ENCODE measurements at regions not wholly inside any gene's neighbourhood (a gene's known extent, or its start where the extent isn't known, plus 50 kb on each side); places are given as distances from the start of the nearest gene placed in this dataset.
"Not testable (repeated sequence)": the region's sequence is repeated elsewhere in the genome, so short reads cannot be mapped to it uniquely, and the experiment has no call there.

GRCh38 chr9:129432297-129433154 lies 188.4 kb downstream of the C9orf50 start:
- TF ChIP-seq CTCF (IDR thresholded peaks at IDR 0.05; ENCODE audit: low read depth, low read length) = no peak
- H3K4me3 ChIP-seq (ENCODE audit: low read depth, low read length) = no peak overlapping the region

GRCh38 chr9:129430940-129431643 lies 189.8 kb downstream of the C9orf50 start:
- no peak overlapping the region for H3K4me3 ChIP-seq (ENCODE audit: low read depth, low read length)
- no peak for TF ChIP-seq CTCF (IDR thresholded peaks at IDR 0.05; ENCODE audit: low read depth, low read length)

- TF ChIP-seq CTCF (IDR thresholded peaks at IDR 0.05; ENCODE audit: low read depth, low read length) = no peak
- no peak overlapping the region for H3K4me3 ChIP-seq (ENCODE audit: low read depth, low read length)
Measured at GRCh38 chr9:129428864-129429577, 191.9 kb downstream of the C9orf50 start.

- no peak overlapping the region for H3K4me3 ChIP-seq (ENCODE audit: low read depth, low read length)
- no peak for TF ChIP-seq CTCF (IDR thresholded peaks at IDR 0.05; ENCODE audit: low read depth, low read length)
Measured at GRCh38 chr9:129427149-129427548, 193.8 kb downstream of the C9orf50 start.

- not testable (repeated sequence) for H3K4me3 ChIP-seq (ENCODE audit: low read depth, low read length)
Measured at GRCh38 chr9:129423755-129424154, 197.1 kb downstream of the C9orf50 start.

- no peak overlapping the region for H3K4me3 ChIP-seq (ENCODE audit: low read depth, low read length)
- no peak for TF ChIP-seq CTCF (IDR thresholded peaks at IDR 0.05; ENCODE audit: low read depth, low read length)
Measured at GRCh38 chr9:129423216-129423615, 197.7 kb downstream of the C9orf50 start.

GRCh38 chr9:129422843-129423192 lies 198.1 kb downstream of the C9orf50 start:
- no peak overlapping the region for H3K4me3 ChIP-seq (ENCODE audit: low read depth, low read length)
- no peak for TF ChIP-seq CTCF (IDR thresholded peaks at IDR 0.05; ENCODE audit: low read depth, low read length)

Measured in WI38 (cell line).